ENCODE measurements at regions not wholly inside any gene's neighbourhood (a gene's known extent, or its start where the extent isn't known, plus 50 kb on each side); places are given as distances from the start of the nearest gene placed in this dataset.

GRCh38 chr4:11929080-11929479 lies 500.4 kb upstream of the HS3ST1 start:
- TF ChIP-seq POLR2AphosphoS5 (IDR thresholded peaks at IDR 0.05) (no peak), POLR2A (IDR thresholded peaks at IDR 0.05) (no peak)
- TF ChIP-seq, protein P1, sequence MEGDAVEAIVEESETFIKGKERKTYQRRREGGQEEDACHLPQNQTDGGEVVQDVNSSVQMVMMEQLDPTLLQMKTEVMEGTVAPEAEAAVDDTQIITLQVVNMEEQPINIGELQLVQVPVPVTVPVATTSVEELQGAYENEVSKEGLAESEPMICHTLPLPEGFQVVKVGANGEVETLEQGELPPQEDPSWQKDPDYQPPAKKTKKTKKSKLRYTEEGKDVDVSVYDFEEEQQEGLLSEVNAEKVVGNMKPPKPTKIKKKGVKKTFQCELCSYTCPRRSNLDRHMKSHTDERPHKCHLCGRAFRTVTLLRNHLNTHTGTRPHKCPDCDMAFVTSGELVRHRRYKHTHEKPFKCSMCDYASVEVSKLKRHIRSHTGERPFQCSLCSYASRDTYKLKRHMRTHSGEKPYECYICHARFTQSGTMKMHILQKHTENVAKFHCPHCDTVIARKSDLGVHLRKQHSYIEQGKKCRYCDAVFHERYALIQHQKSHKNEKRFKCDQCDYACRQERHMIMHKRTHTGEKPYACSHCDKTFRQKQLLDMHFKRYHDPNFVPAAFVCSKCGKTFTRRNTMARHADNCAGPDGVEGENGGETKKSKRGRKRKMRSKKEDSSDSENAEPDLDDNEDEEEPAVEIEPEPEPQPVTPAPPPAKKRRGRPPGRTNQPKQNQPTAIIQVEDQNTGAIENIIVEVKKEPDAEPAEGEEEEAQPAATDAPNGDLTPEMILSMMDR (IDR thresholded peaks at IDR 0.05): no peak
